HG03097 (cell line): ENCODE measurements at regions not wholly inside any gene's neighbourhood (a gene's known extent, or its start where the extent isn't known, plus 50 kb on each side); places are given as distances from the start of the nearest gene placed in this dataset.

ENCODE experiments used
- ATAC-seq: cut with Tn5 transposase; IDR thresholded peaks from one replicate; pipeline ENCODE4 v1.9.1; 2021; ENCODE audit not compliant: unreplicated experiment, low FRiP score

GRCh38 chr2:136582628-136583205, 182.6 kb upstream of the THSD7B start:
- ATAC-seq: no peak

GRCh38 chr2:136572335-136572734, 193.0 kb upstream of the THSD7B start:
- ATAC-seq: no peak

GRCh38 chr2:136557203-136557602, 208.1 kb upstream of the THSD7B start:
- ATAC-seq: no peak

DNA sequence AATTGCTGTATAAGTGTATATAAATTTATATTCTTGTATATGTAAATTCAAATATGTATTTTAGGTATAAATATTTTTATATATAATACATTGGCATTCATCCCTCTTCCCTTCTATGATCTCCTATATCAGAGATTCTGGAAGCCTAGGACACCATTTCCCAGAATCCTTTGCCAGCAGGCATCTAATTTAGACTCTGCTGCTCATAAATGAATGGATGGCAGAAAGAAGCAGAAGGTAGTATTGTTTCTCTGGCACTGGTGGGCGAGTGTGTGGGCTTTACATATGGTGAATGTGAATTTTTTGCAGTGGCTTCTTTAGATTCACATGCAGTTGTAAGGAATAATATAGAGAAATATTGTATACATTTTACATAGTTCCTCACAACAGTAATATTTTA, 215.2 kb upstream of the THSD7B start:
- ATAC-seq: no peak

DNA sequence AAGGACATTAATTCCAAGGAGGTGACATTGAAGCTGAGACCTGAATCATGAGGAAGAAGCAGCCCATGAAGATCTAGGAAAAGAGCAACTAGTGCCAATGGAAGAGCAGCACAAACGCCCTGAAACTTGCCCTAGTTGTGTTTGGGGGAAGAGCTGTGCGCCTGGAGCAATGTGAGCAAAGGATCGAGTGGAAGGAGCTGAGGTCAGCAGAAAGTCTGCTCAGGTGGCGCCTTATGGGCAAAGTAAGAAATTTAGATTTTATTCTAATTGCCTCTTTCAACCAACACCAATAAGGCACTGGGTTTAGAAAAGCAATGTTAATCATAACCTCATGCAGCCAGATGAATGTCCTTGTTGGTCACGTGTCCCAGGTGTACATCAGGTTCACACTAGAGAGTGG, 226.0 kb upstream of the THSD7B start:
- no peak for ATAC-seq

DNA sequence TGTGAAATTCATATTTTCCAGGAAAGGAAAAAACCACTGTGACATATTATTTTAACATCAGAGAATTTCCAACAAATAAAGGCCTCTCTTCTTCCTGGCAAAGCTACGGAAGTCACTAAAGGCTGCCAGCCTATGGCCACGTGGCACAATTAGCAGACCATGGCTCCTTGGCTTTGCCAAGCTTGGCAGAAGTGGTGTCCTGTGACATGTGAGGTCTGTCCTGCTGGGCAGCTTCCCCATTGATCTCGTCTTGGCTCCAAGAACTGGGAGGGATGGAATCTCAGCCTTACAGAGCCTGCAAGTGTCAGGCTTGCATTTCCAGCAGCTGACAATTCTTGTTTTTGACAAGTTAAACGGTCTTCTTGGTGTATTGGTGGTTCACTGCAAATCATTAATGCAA, 226.9 kb upstream of the THSD7B start:
- ATAC-seq: no peak

DNA sequence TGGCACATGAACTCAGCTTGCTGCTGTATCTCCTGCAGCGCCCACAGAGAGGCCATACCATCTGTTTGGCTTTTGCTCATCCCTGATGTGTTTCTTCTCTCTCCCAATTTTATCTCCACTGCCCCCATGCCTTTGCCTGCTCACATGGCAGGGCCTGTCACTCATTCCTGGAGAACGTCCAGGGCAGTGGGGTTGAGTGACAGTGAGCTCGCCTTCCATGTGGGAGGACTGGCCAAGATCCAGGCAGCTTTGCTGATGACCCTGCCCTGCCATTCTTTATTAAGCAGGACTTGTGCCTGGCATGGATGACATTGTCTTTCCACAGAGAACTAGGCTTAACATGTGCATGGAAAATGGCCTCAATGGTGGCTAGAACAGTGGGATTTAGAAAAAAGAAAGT, 230.5 kb upstream of the THSD7B start:
- no peak for ATAC-seq

DNA sequence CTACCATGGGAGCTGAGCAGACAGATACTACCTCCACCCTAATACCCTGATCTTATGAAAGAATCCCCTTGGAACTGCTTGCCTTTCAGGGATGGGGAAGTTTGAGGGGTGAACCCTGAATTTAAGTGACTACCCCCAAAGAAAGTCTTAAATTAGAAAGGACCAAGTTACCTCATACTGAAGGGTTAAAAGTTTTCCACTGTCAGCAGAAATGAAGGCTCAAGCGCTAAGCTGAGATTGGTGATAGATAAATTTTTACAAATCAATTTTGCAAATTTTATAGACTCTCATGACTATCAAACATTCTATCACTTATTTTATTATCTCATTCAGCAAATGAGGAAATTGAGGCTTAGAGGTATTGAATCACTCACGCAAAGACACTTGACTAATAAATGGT, 233.2 kb upstream of the THSD7B start:
- no peak for ATAC-seq

DNA sequence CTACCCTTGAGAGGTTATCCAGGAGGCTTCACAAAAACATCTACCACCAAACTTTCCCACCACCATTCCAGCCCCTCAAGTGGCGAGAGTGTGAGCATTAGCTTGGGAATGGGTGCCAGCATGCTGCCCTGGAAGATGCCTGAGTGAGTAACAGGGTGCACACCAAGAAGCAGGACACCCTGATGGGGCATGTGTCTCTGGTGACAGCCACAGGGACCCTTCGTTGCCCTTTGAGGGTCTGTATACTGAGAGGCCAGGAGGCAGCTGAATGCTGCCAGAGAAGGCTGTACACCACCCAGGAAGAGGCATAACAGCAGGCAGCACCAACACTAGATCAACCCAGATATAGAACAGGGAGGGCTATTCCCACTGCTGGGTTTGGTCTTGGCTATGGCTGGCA, 233.6 kb upstream of the THSD7B start:
- ATAC-seq: no peak

- no peak for ATAC-seq
Observed at GRCh38 chr2:136530146-136530545, 235.2 kb upstream of the THSD7B start.

GRCh38 chr2:136527560-136527959, 237.8 kb upstream of the THSD7B start:
- no peak for ATAC-seq

GRCh38 chr2:136522724-136523123, 242.6 kb upstream of the THSD7B start:
- ATAC-seq: no peak

DNA sequence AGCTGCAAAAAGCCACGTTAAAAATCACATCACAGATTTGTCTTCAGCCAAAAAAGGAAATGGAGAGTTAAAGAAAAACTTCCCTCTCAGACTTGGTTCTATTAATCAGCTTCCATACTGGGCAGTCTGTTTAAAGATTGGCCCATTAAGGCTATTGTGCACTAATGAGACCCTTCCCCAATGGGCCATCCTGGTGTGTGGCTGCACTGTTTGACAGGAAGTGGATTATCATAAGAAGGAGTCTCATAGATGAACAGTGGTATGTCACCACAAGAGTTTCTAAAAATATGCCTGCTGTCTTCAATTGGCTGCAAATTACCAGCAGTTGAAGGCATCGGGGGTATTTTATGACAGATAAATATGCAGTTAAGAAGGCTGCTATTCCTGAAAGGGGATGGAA, 247.6 kb upstream of the THSD7B start:
- ATAC-seq: no peak

GRCh38 chr2:136510244-136510643, 255.1 kb upstream of the THSD7B start:
- ATAC-seq: no peak

DNA sequence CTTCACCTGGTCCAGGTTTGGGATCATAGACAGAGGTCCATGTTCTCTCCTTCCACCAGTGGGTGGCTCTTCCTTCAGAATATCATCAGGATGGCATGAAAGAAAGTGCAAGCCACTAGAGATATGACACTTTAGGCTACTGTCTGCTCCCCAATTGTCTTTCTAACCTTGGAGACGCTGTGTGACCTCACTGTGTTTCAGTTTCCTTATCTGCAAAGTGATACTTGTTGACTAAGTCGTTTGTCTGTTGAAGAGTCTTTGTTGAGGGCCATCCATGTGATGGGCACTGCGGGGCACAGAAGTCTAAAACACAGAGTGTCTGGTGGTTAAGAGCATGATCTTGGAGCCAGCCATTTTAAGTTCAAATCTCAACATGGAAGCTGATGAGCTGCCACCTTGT, 259.9 kb upstream of the THSD7B start:
- no peak for ATAC-seq

GRCh38 chr2:136502660-136503059, 262.7 kb upstream of the THSD7B start:
- ATAC-seq: no peak

DNA sequence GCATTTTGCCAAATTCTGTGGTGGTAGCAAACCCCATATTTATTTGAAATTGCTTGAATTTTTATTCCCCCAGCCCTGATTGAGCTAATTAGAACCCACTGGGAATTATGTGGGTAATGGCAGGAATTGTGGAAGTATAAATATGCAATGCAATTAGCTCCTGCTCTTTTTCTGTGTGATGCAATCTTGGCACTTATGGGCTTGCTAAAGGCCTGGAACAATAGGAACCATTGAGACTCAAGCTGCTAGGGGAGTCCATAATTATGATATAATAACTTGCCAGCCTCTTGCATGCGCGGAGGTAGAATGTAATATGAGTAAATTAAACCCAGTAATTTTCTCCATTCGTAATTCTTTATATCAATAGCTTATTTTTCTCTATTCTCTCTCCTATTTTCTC, 267.6 kb upstream of the THSD7B start:
- no peak for ATAC-seq

DNA sequence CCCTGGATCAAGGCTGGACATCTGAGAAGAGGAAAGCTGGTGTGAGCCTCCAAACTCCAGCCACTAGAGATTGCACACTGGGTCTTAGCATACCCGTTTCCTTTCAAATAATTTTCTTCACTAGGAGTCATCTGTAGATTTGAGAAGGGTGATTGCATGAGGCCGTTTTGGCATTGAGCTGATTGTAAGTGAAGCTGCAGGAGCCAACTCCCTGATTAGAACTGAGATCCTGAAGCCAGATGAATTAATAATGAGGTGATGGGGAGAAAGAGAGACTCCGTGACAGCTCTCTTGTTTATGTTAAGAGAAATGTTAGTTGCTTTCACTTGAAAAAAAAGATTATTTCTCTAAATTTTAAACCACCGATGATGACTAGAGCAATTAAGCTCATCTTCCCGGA, 268.4 kb upstream of the THSD7B start:
- no peak for ATAC-seq

GRCh38 chr2:136495636-136496035, 269.7 kb upstream of the THSD7B start:
- ATAC-seq: no peak

GRCh38 chr2:136492901-136493300, 272.4 kb upstream of the THSD7B start:
- no peak for ATAC-seq

GRCh38 chr2:136490100-136490499, 275.2 kb upstream of the THSD7B start:
- ATAC-seq: no peak

DNA sequence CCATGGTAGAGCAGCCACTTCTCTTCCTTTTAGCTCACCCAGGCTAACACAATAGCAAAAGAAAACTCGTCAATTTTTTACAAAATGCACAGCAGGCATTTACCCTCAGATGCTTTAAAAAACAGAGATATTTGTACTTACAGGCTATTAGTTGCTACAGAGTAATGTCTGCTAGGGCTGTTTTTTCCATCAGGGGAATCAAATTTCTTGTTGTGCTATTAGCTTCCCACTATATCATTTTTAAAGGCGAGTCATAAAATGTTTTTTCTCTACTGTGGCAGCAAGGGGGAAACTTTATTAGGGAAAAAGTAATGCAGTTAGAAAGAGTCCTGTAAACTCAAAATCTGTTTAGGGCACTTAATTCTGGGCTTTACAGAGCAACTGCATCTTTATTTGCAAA, 277.9 kb upstream of the THSD7B start:
- ATAC-seq: no peak

- ATAC-seq: no peak
Observed at GRCh38 chr2:136486115-136486514, 279.2 kb upstream of the THSD7B start.
